ENCODE measurements at regions not wholly inside any gene's neighbourhood (a gene's known extent, or its start where the extent isn't known, plus 50 kb on each side); places are given as distances from the start of the nearest gene placed in this dataset.

GRCh38 chr10:52609071-52609470 is 163.5 kb downstream of the MBL2 start:
- TF ChIP-seq, protein P1, sequence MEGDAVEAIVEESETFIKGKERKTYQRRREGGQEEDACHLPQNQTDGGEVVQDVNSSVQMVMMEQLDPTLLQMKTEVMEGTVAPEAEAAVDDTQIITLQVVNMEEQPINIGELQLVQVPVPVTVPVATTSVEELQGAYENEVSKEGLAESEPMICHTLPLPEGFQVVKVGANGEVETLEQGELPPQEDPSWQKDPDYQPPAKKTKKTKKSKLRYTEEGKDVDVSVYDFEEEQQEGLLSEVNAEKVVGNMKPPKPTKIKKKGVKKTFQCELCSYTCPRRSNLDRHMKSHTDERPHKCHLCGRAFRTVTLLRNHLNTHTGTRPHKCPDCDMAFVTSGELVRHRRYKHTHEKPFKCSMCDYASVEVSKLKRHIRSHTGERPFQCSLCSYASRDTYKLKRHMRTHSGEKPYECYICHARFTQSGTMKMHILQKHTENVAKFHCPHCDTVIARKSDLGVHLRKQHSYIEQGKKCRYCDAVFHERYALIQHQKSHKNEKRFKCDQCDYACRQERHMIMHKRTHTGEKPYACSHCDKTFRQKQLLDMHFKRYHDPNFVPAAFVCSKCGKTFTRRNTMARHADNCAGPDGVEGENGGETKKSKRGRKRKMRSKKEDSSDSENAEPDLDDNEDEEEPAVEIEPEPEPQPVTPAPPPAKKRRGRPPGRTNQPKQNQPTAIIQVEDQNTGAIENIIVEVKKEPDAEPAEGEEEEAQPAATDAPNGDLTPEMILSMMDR (IDR thresholded peaks at IDR 0.05): no peak
- TF ChIP-seq POLR2A (IDR thresholded peaks at IDR 0.05): no peak
- ATAC-seq (no peak), DNase-seq (no peak)
- no peaks in the 10 kb centered on the region for H3K9me3 ChIP-seq
- H3K4me3 ChIP-seq: no peak overlapping the region
- intact Hi-C loops (cut with DNase I): no loop called here
- H3K4me1 ChIP-seq: no peaks in the 10 kb centered on the region
- H3K27ac ChIP-seq: no peak overlapping the region
- H3K27me3 ChIP-seq: no peaks in the 10 kb centered on the region
- H3K36me3 ChIP-seq (replicated peaks in 1 of 2; ENCODE audit: insufficient read depth in 1 of 2, low read depth in 2 of 2): no peaks in the 10 kb centered on the region
- WGBS, 2 donors: 33 to 35% methylated on average over 1 of the region's 1 CpG

GRCh38 chr10:52609626-52610240 is 162.9 kb downstream of the MBL2 start:
- intact Hi-C loops (cut with DNase I): no loop called here
- DNase-seq: no peak
- Histone ChIP-seq H3K9me3 (no peaks in the 10 kb centered on the region), H3K27me3 (no peaks in the 10 kb centered on the region), H3K36me3 (replicated peaks in 1 of 2; ENCODE audit: insufficient read depth in 1 of 2, low read depth in 2 of 2) (no peaks in the 10 kb centered on the region), H3K27ac (no peak overlapping the region), H3K4me3 (no peak overlapping the region), H3K4me1 (no peaks in the 10 kb centered on the region)
- TF ChIP-seq, protein P1 (IDR thresholded peaks at IDR 0.05): no peak
- no peak for TF ChIP-seq POLR2A (IDR thresholded peaks at IDR 0.05)
- 58 to 65% methylated on average over 5 of the region's 5 CpGs for WGBS, 2 donors
- ATAC-seq: no peak

- ATAC-seq (no peak), DNase-seq (no peak)
- no peak for TF ChIP-seq POLR2A (IDR thresholded peaks at IDR 0.05)
- TF ChIP-seq, protein P1 (IDR thresholded peaks at IDR 0.05): no peak
- no peaks in the 10 kb centered on the region for H3K36me3 ChIP-seq (replicated peaks in 1 of 2; ENCODE audit: insufficient read depth in 1 of 2, low read depth in 2 of 2)
- H3K9me3 ChIP-seq: no peaks in the 10 kb centered on the region
- intact Hi-C loops (cut with DNase I): no loop called here
- no peak overlapping the region for H3K4me3 ChIP-seq
- no peaks in the 10 kb centered on the region for H3K27me3 ChIP-seq
- no peaks in the 10 kb centered on the region for H3K4me1 ChIP-seq
- H3K27ac ChIP-seq: no peak overlapping the region
These were observed 157.3 kb downstream of the MBL2 start for GRCh38 chr10:52615331-52615730.

DNA sequence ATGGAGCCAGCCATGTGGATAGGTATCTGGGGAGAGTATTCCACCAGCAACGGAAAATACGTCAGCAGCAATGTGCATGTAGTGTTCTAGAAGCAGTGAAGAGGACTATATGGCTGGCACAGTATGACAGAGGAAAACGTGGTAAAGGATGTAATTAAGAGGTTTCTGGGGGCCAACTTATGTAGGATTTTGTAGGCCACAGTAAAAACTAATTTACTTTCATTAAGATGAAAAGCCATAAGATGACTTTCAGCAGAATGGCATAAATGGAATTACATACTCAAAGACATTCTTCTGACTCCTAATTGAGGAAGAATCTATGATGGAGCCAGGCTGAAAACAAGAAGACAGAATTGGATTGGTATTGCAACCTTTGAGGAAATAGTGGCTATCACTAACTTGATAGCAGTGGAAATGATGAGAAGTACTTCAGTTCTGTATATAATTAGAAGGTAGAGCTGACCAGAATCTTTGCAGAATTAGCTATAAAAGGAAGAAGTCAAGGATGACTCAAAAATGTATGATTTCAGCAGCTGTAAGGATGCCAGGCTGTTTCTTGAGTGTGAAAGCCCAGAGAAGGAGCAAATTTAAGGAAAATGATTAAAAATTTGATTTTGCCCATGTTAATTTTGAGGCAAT is 156.7 kb downstream of the MBL2 start:
- ATAC-seq (no peak), DNase-seq (no peak)
- 60 to 63% methylated on average over 3 of the region's 3 CpGs for WGBS, 2 donors
- TF ChIP-seq POLR2A (IDR thresholded peaks at IDR 0.05): no peak
- TF ChIP-seq, protein P1 (IDR thresholded peaks at IDR 0.05): no peak
- Histone ChIP-seq H3K4me1 (no peaks in the 10 kb centered on the region), H3K9me3 (no peaks in the 10 kb centered on the region), H3K4me3 (no peak overlapping the region), H3K36me3 (replicated peaks in 1 of 2; ENCODE audit: insufficient read depth in 1 of 2, low read depth in 2 of 2) (no peaks in the 10 kb centered on the region), H3K27me3 (no peaks in the 10 kb centered on the region), H3K27ac (no peak overlapping the region)
- intact Hi-C loops (cut with DNase I): no loop called here

DNA sequence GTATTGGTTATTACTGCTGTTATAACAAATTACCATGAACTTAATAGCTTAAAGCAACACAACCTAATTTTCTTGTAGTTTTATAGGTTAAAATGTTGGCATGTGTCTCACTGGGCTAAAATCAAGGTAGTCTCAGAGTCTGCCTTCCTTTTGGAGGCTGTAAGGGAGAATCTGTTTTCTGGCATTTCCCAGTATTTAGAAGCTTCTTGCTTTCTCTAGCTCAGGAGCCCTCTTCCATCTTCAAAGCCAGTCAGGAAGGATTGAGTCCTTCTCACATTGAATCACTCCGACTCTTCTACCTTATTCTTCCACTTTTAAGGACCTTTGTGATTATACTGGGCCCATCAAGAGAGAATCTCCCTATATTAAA is 156.2 kb downstream of the MBL2 start:
- no peaks in the 10 kb centered on the region for H3K27me3 ChIP-seq
- TF ChIP-seq POLR2A (IDR thresholded peaks at IDR 0.05): no peak
- TF ChIP-seq, protein P1 (IDR thresholded peaks at IDR 0.05): no peak
- no peaks in the 10 kb centered on the region for H3K9me3 ChIP-seq
- intact Hi-C loops (cut with DNase I): no loop called here
- no peak overlapping the region for H3K27ac ChIP-seq
- no peak for DNase-seq
- H3K36me3 ChIP-seq (replicated peaks in 1 of 2; ENCODE audit: insufficient read depth in 1 of 2, low read depth in 2 of 2): no peaks in the 10 kb centered on the region
- H3K4me3 ChIP-seq: no peak overlapping the region
- ATAC-seq: no peak
- no peaks in the 10 kb centered on the region for H3K4me1 ChIP-seq
- WGBS, 2 donors: 0 to 86% methylated on average over 1 of the region's 1 CpG
